Lower leg skin (tissue), 3 donors: ENCODE measurements at regions not wholly inside any gene's neighbourhood (a gene's known extent, or its start where the extent isn't known, plus 50 kb on each side); places are given as distances from the start of the nearest gene placed in this dataset.

Source experiments
- POLR2A ChIP-seq, 2 donors: fragments of 450-650 bp; IDR thresholded peaks; one replicate each; pipeline ENCODE4 v1.6.1; 2016 to 2017; ENCODE audit warnings: antibody characterized with exemption in 2 of 2, mild to moderate bottlenecking in 1 of 2, moderate library complexity in 1 of 2
- TF ChIP-seq, protein P1 (sequence below), 3 donors: fragments of 450-650 bp; IDR thresholded peaks; one replicate each; pipeline ENCODE4 v1.5.1; 2016; ENCODE audit warnings: antibody characterized with exemption in 3 of 3, mild to moderate bottlenecking in 3 of 3, moderate library complexity in 2 of 3

DNA sequence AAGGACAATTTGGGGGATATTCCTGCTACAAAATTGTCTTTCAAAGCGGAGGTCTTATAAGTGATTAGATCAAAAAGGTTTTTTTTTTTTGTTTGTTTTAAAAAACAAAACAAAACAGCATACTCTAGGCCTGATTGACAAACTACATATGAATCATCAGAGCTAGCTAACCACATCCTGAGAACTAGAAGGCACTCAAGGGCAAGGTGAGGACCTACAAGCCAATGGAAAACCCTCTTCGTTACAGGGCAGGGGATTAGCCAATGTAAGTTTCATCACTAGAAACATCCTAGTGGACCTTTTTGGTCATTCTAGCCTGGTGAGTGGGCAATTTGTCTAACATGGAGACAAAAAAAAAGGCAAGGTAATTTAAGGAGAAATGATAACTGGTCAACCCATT, 428.6 kb downstream of the RFC3 start:
- TF ChIP-seq, protein P1, sequence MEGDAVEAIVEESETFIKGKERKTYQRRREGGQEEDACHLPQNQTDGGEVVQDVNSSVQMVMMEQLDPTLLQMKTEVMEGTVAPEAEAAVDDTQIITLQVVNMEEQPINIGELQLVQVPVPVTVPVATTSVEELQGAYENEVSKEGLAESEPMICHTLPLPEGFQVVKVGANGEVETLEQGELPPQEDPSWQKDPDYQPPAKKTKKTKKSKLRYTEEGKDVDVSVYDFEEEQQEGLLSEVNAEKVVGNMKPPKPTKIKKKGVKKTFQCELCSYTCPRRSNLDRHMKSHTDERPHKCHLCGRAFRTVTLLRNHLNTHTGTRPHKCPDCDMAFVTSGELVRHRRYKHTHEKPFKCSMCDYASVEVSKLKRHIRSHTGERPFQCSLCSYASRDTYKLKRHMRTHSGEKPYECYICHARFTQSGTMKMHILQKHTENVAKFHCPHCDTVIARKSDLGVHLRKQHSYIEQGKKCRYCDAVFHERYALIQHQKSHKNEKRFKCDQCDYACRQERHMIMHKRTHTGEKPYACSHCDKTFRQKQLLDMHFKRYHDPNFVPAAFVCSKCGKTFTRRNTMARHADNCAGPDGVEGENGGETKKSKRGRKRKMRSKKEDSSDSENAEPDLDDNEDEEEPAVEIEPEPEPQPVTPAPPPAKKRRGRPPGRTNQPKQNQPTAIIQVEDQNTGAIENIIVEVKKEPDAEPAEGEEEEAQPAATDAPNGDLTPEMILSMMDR (IDR thresholded peaks at IDR 0.05): no peak
- TF ChIP-seq POLR2A (IDR thresholded peaks at IDR 0.05): no peak
